Type B pancreatic cell (in vitro differentiated cells): ENCODE measurements at regions not wholly inside any gene's neighbourhood (a gene's known extent, or its start where the extent isn't known, plus 50 kb on each side); places are given as distances from the start of the nearest gene placed in this dataset.

Experiments
- DNase-seq: peaks from one replicate; pipeline ENCODE4 v3.0.0; 2021; ENCODE audit warnings: mixed read lengths; ENCODE audit not compliant: unreplicated experiment; ENCODE audit errors: extremely low spot score
- H3K27ac Mint-ChIP-seq: 2 replicates; pipeline ENCODE4 v1.8.0; 2021; ENCODE audit warnings: mild to moderate bottlenecking, mixed read lengths
- H3K27me3 Mint-ChIP-seq: 2 replicates; pipeline ENCODE4 v1.8.0; 2021; ENCODE audit warnings: mixed read lengths
- H3K36me3 Mint-ChIP-seq: 2 replicates; pipeline ENCODE4 v1.8.0; 2021; ENCODE audit warnings: mixed read lengths
- H3K4me1 Mint-ChIP-seq: one replicate; pipeline ENCODE4 v1.8.0; 2021; ENCODE audit warnings: mixed read lengths; ENCODE audit not compliant: unreplicated experiment
- H3K4me3 Mint-ChIP-seq: 2 replicates; pipeline ENCODE4 v1.8.0; 2021; ENCODE audit warnings: mild to moderate bottlenecking, mixed read lengths
- H3K9me3 Mint-ChIP-seq: 2 replicates; pipeline ENCODE4 v1.8.0; 2021; ENCODE audit warnings: mixed read lengths
- TF ChIP-seq, protein P1 (sequence below): fragments of 200-600 bp; sonication (generic); conservative IDR thresholded peaks from 2 replicates; pipeline ENCODE4 v1.5.0; 2021; ENCODE audit warnings: antibody characterized with exemption, mild to moderate bottlenecking

- Mint-ChIP-seq H3K4me3 (no peak overlapping the region), H3K36me3 (peaks cover 4% of the 10 kb centered on the region), H3K27ac (no peak overlapping the region), H3K4me1 (no peaks in the 10 kb centered on the region), H3K9me3 (peaks cover 4% of the 10 kb centered on the region), H3K27me3 (no peaks in the 10 kb centered on the region)
- no peak for DNase-seq
- TF ChIP-seq, protein P1, sequence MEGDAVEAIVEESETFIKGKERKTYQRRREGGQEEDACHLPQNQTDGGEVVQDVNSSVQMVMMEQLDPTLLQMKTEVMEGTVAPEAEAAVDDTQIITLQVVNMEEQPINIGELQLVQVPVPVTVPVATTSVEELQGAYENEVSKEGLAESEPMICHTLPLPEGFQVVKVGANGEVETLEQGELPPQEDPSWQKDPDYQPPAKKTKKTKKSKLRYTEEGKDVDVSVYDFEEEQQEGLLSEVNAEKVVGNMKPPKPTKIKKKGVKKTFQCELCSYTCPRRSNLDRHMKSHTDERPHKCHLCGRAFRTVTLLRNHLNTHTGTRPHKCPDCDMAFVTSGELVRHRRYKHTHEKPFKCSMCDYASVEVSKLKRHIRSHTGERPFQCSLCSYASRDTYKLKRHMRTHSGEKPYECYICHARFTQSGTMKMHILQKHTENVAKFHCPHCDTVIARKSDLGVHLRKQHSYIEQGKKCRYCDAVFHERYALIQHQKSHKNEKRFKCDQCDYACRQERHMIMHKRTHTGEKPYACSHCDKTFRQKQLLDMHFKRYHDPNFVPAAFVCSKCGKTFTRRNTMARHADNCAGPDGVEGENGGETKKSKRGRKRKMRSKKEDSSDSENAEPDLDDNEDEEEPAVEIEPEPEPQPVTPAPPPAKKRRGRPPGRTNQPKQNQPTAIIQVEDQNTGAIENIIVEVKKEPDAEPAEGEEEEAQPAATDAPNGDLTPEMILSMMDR: no peak
Measured at GRCh38 chr12:22759769-22760674, 135.1 kb downstream of the ETNK1 start.

- Mint-ChIP-seq H3K4me3 (peak overlapping the region; percentile 26), H3K9me3 (no peaks in the 10 kb centered on the region), H3K27me3 (peaks cover 30% of the 10 kb centered on the region), H3K4me1 (peaks cover 7% of the 10 kb centered on the region), H3K36me3 (no peaks in the 10 kb centered on the region), H3K27ac (no peak overlapping the region)
- TF ChIP-seq, protein P1: no peak
- DNase-seq: no peak
Measured at GRCh38 chr12:22765421-22766130, 140.6 kb downstream of the ETNK1 start.

DNA sequence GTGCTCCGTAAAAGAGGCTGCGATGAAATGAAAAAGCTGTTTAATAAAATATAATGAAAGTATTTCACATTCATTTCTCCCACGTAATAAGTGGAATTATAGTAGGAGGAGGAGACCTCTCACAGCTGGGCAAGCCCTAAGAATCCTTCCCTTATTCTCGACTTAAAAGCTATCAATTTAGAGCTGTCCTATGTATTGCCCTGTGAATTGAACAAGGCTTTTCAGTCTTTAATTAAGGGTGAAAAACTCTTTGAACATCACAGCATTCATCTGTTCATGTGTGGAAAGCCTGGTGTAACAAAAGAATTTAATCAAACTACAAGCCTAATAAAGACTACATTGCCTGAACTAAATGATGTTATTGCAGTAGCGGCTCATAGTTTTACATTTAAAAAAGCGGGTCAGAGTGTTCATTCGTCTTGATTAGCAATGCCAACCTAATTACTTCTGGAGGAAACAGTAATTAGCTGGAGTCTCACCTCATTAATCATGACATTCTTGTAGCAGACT is 142.0 kb downstream of the ETNK1 start:
- Mint-ChIP-seq H3K9me3 (no peaks in the 10 kb centered on the region), H3K27ac (no peak overlapping the region), H3K4me1 (peaks cover 7% of the 10 kb centered on the region), H3K27me3 (peaks cover 30% of the 10 kb centered on the region), H3K36me3 (no peaks in the 10 kb centered on the region), H3K4me3 (no peak overlapping the region)
- no peak for DNase-seq
- TF ChIP-seq, protein P1: no peak

DNA sequence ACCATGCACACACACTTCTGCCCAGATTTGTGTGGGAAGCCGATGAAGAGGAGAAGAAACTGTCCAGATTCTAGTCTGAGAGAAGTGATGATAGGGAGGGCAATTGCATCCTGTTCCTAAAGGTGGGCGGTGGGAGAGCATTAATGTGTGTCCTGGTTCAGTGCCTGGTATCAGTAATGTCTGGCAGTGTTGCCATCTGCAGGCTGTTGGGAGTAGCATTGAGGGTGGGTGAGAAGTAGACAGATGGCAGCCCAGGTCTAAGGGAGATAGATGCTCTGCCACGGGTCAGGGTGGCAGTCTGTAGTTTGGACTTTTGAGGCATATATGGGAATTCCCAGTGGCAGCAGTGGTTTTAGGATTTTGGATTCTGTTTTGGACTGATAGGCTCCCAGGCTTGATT is 156.4 kb downstream of the ETNK1 start:
- TF ChIP-seq, protein P1: no peak
- Mint-ChIP-seq H3K27ac (no peak overlapping the region), H3K36me3 (peaks cover 5% of the 10 kb centered on the region), H3K4me3 (no peak overlapping the region), H3K27me3 (peaks cover 3% of the 10 kb centered on the region), H3K4me1 (no peaks in the 10 kb centered on the region), H3K9me3 (peaks cover 4% of the 10 kb centered on the region)
- no peak for DNase-seq

- no peaks in the 10 kb centered on the region for H3K4me1 Mint-ChIP-seq
- TF ChIP-seq, protein P1: no peak
- H3K27me3 Mint-ChIP-seq: peaks cover 11% of the 10 kb centered on the region
Measured at GRCh38 chr12:22787557-22787956, 162.6 kb downstream of the ETNK1 start.

More at GRCh38 chr12:22787557-22787956, 162.6 kb downstream of the ETNK1 start:
- Mint-ChIP-seq H3K4me3 (no peak overlapping the region), H3K36me3 (peaks cover 7% of the 10 kb centered on the region), H3K27ac (no peak overlapping the region), H3K9me3 (peaks cover 11% of the 10 kb centered on the region)
- DNase-seq: no peak
